ENCODE measurements at regions not wholly inside any gene's neighbourhood (a gene's known extent, or its start where the extent isn't known, plus 50 kb on each side); places are given as distances from the start of the nearest gene placed in this dataset.

DNA sequence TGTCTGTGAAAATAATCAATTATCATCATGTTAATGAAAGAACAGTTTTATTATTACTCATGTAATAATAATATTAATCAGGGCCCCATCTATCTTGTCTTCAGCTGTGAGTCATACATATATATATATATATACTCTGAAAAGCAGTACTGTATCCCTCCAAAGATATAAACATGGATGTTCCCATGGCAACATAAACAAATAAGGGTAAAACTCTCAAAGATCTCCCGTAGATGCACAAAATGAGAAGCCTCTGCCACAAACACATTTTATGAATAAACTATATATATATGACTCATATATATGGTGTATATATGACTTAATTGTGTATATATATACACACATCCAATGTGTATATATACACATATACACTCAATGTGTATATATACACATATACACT is 163.8 kb upstream of the ARHGEF26 start:
- TF ChIP-seq EZH2 (IDR thresholded peaks at IDR 0.05): no peak
- no peak for TF ChIP-seq POLR2AphosphoS5 (IDR thresholded peaks at IDR 0.05; ENCODE audit: borderline replicate concordance, low read depth, low read length)
- no peak for TF ChIP-seq FOXP2 (optimal IDR thresholded peaks at IDR 0.05; ENCODE audit: control extremely low read depth, extremely low read length, insufficient read depth)

Data from SK-N-MC (cell line).